ENCODE measurements at regions not wholly inside any gene's neighbourhood (a gene's known extent, or its start where the extent isn't known, plus 50 kb on each side); places are given as distances from the start of the nearest gene placed in this dataset.
"Not testable (repeated sequence)": the region's sequence is repeated elsewhere in the genome, so short reads cannot be mapped to it uniquely, and the experiment has no call there.

DNA sequence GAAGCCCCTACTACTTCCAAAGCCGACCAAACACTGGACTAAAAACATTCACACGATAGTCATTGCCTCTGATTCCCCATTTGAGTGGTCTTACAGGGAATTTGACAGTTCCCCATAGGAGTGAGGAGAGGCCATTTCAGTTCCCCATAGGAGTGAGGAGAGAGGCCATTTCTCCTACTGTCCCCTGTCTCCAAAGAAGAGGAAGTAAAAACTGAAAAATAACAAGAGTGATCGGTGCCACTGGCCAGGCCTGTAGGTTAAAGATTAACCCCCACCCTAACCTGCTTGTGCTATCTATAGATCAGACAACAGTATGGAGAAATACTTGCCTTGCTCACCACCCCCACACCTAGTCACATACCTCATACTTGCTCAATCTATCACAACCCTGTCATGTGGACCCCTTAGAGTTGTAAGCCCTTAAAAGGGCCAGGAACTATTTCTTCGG is 204.0 kb upstream of the MOCS1 start:
- Histone ChIP-seq H3K27me3 (no peaks in the 10 kb centered on the region), H3K4me3 (no peak overlapping the region), H3K9me3 (no peaks in the 10 kb centered on the region), H3K27ac (no peak overlapping the region), H3K36me3 (no peaks in the 10 kb centered on the region), H3K4me1 (ENCODE audit: insufficient read depth) (no peaks in the 10 kb centered on the region)
- intact Hi-C loops (cut with DNase I), result no loop called here
- WGBS, 3 donors, result 69 to 89% (median 80%) methylated on average over 4 of the region's 4 CpGs
- TF ChIP-seq EP300 (IDR thresholded peaks at IDR 0.05), result no peak
- no peak for TF ChIP-seq POLR2A (IDR thresholded peaks at IDR 0.05)
- no peak for DNase-seq

DNA sequence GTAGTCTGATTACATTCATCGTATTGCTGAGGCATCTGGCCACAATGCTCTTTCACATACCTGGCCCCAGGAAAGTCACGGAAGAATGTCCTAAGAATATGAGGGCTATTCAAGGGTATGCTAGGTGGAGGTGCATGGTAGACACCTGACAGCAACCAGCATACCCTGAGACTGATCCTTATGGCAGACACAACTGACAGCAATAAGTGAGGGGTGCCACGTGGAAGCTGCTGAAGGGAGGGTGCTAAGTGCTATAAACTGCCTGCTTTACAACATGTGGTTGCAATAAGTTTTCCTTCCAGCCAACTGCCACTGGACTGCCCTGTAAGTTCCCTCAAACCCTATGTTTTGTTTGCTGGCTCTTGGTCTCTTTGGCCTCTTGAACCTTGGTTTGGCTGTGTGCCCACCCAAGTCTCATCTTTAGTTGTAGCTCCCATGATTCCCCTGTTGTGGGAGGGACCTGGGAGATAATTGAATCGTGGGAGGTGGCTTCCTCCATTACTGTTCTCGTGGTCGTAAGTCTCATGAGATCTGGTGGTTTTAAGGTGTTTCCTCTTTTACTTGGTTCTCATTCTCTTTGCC is 201.3 kb upstream of the MOCS1 start:
- TF ChIP-seq EP300 (IDR thresholded peaks at IDR 0.05) (no peak), POLR2A (IDR thresholded peaks at IDR 0.05) (no peak), CTCF (IDR thresholded peaks at IDR 0.05) (no peak)
- DNase-seq, result no peak
- Histone ChIP-seq H3K27me3 (no peaks in the 10 kb centered on the region), H3K27ac (no peak overlapping the region), H3K4me3 (no peak overlapping the region), H3K4me1 (ENCODE audit: insufficient read depth) (no peaks in the 10 kb centered on the region), H3K36me3 (no peaks in the 10 kb centered on the region), H3K9me3 (no peaks in the 10 kb centered on the region)
- WGBS, 3 donors, result 40 to 52% (median 49%) methylated on average over 6 of the region's 6 CpGs
- intact Hi-C loops (cut with DNase I), result no loop called here

DNA sequence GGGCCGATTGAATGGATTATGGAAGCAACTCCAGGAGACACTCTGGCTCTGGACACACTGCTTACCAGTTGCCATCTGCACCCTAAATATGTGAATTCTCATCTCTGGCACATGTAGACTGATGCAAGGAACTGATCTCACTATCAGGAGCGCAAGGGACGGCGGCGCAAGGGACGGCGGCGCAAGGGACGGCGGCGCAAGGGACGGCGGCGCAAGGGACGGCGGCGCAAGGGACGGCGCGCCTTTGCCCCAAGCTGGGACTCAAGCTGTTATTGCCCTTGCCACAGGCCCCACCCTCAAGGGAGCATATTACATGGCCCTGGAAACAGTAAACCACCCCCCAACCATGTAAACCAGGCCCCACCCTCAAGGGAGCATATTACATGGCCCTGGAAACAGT is 199.7 kb upstream of the MOCS1 start:
- intact Hi-C loops (cut with DNase I); H3K4me1 ChIP-seq (ENCODE audit: insufficient read depth): not testable (repeated sequence)
- 90 to 96% (median 94%) methylated on average over 20 of the region's 20 CpGs for WGBS, 3 donors

GRCh38 chr6:40131675-40132074 is 197.4 kb upstream of the MOCS1 start:
- Histone ChIP-seq H3K27ac (no peak overlapping the region), H3K4me3 (no peak overlapping the region), H3K27me3 (no peaks in the 10 kb centered on the region), H3K9me3 (no peaks in the 10 kb centered on the region), H3K36me3 (no peaks in the 10 kb centered on the region), H3K4me1 (ENCODE audit: insufficient read depth) (no peaks in the 10 kb centered on the region)
- DNase-seq, result no peak
- 37 to 52% (median 37%) methylated on average over 2 of the region's 2 CpGs for WGBS, 3 donors
- TF ChIP-seq CTCF (IDR thresholded peaks at IDR 0.05) (no peak), EP300 (IDR thresholded peaks at IDR 0.05) (no peak), POLR2A (IDR thresholded peaks at IDR 0.05) (no peak)
- intact Hi-C loops (cut with DNase I), result no loop called here

More for the DNA sequence above, 199.7 kb upstream of the MOCS1 start:
- H3K36me3 ChIP-seq, H3K4me3 ChIP-seq, H3K27me3 ChIP-seq, H3K27ac ChIP-seq, H3K9me3 ChIP-seq, DNase-seq: not testable (repeated sequence)

DNA sequence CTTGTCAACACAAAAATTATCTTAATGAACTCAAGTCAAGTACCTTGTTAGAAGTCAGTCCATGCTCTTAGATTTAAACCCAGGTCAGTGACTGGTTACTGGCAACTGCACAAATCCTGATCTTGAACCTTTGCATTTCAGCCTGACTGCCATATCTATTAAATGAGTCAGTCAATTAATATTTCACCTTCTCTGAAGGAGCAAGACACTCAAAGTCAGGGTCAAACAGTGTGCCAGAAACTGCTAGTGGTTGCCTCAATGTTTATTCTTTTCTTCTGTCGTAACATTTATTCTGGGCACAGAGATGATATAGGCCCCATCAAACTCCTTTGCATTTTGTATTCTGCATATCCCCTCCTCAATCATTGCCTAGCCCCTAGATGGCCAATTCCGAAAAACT is 193.9 kb upstream of the MOCS1 start:
- Histone ChIP-seq H3K9me3 (no peaks in the 10 kb centered on the region), H3K4me3 (no peak overlapping the region), H3K27ac (no peak overlapping the region), H3K36me3 (no peaks in the 10 kb centered on the region), H3K27me3 (no peaks in the 10 kb centered on the region), H3K4me1 (ENCODE audit: insufficient read depth) (no peaks in the 10 kb centered on the region)
- intact Hi-C loops (cut with DNase I), result no loop called here
- no peak for TF ChIP-seq POLR2A (IDR thresholded peaks at IDR 0.05)
- 56 to 79% (median 72%) methylated on average over 2 of the region's 2 CpGs for WGBS, 3 donors
- no peak for DNase-seq

GRCh38 chr6:40125680-40126394 is 191.6 kb upstream of the MOCS1 start:
- intact Hi-C loops (cut with DNase I), result no loop called here
- no peak for DNase-seq
- no peak for TF ChIP-seq EP300 (IDR thresholded peaks at IDR 0.05)
- no peak for TF ChIP-seq CTCF (IDR thresholded peaks at IDR 0.05)
- TF ChIP-seq POLR2A (IDR thresholded peaks at IDR 0.05), result no peak
- Histone ChIP-seq H3K9me3 (no peaks in the 10 kb centered on the region), H3K27me3 (no peaks in the 10 kb centered on the region), H3K27ac (no peak overlapping the region), H3K4me3 (no peak overlapping the region), H3K4me1 (ENCODE audit: insufficient read depth) (no peaks in the 10 kb centered on the region), H3K36me3 (no peaks in the 10 kb centered on the region)
- 71 to 79% (median 73%) methylated on average over 3 of the region's 3 CpGs for WGBS, 3 donors
